Stimulated activated CD4-positive, alpha-beta T cell treated with anti-CD3 and anti-CD28 coated beads, Interleukin-15, amount 100 ng/mL, for 24 hours (primary cell): ENCODE measurements at regions not wholly inside any gene's neighbourhood (a gene's known extent, or its start where the extent isn't known, plus 50 kb on each side); places are given as distances from the start of the nearest gene placed in this dataset.

Experiments used
- DNase-seq: peaks from one replicate; pipeline ENCODE4 v3.0.0-alpha.2; 2020

DNA sequence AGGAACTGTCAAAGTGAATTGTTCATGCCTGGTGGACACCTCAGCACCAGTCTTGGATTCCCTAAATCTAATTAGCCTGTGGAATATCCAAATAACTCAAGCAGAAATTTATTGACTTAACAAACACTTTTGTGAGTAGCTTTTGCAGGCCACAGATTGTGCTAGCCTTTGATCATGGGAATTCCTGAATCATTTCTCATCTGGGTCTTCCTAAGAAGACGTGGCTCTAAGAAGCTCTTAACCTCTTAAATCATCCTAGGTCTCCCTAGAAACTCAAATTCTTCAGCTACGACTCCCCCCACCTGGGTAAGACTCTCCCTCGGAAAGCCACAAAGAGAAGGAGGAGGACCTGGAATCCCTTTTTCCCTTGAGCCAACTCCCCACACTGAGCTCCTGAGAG, 53.8 kb upstream of the PSEN2 start:
- no peak for DNase-seq

DNA sequence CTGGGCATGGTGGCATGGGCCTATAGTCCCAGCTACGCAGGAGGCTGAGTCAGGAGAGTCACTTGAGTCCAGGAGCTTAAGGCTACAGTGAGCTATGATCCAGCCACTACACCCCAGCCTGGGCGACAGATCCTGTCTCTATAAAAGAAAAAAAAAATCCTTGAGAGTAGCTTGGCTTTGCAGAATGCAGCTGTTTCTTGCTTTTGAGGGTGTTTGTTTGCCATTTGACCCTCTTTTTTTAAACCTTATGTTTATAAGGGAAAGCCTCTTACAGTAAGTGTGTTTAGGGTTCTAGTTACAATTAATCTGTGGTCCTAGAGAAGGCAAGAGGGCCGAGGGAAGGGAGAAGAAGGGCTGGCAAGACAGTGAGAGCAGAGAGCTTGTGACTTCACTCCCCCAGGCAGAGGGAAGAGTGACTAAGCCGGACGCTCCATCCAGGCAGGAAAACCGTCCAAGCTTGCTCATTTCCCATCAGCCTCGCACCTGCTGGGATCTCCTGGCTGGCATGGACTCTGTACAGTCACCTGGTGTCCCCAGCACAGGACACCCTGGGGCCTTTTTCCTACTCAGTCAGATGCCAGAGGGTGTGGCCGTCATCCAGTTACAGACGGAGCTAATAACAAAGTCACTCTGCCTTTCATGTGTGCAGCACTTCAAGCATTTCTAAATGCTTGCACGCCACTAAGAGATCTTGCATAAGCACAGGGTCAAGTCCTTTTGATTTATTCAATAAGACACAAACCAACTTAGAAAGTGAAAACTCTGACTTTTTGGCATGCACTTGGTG, 55.5 kb upstream of the PSEN2 start:
- DNase-seq, result no peak

DNA sequence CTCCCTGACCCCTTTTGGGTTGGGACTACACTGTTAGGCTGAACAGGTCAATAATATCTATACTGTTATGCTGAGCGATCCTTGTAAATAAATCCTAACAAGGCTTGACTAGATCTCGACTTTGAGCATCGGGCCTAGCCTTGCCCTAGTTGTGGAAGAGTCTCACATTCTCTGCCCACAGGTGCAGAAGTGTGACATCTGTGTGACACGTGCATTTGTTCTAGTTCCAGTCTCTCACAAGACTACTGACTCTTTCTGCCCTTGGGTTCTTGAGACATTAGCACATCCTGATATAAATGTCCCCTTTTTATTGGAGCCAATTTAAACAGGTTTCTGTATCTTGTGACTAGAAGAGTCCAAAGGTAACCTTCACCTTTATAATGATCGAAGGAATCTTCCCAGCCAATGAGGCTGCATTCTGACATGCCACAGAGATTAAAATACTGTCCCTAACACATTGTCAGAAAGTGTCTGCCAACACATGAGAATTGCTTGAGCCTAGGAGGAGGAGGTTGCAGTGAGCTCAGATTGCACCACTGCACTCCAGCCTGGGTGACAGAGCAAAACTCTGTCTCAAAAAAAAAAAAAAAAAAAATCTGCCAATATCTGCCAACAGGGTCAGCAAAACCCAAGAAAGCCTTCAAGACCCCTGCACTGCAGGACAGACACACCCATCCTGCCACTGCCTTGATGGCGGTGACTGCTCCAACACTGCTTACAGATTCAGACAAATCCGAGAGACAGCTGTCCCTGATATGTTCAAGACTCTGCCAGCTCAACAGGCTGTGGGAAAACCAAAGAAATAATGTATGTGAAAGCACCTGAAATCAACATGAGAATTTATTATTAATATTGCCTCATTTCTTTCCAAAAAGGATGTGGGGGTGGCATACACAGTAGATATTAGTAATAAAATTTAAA, 56.5 kb upstream of the PSEN2 start:
- no peak for DNase-seq

DNA sequence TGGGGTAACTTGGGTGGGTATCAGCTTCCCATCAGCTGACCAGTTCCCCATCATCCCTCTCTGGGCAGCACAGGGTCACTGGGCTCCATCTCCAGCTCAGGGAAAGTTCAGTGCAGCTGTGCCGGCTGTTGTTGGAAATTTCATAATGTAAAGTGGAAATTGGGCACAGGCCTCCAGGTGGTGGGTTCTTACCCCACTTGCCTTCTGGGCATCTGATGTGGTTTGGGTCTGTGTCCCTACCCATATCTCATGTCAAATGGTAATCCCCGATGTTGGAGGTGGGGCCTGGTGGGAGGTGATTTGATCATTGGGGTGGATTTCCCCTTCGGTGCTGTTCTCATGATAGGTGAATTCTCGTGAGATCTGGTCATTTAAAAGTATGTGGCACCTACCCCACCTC, 59.7 kb upstream of the PSEN2 start:
- no peak for DNase-seq

DNA sequence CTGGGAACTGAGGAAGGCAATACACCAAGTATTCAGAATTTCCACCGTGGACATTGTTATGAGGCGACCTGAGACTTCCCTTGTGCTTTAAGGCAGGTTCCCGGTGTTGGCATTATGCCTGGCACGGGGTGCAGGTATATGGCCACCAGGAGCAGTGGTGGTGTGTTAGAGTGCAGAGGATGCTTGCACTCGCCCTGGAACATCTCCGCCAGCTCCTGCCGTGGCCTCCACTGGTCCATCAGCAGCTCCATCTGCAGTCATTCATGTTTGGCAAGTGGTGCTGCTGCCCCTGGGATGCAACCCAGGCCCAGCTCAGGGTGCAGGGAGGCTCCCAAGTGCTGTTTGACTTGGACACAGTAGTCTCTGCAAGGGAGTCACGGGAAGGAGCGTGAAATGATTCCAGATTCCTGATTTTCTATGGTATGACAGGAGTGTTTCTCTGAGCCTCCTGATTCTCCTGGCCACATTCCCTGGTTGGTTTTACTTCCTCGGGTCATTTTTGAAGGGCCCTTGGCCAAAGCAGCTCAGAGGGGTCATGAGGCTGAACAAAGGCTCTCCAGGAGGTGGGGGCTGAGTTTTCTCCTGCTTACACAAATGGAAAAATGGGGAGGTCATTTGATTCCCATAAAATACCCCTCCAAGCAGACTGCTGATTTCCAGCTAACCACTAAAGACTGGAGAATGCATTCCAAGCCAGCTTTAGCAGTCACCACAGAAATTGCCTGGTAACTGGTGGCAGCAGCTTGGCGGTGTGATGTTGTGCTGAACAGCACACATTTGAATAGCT, 60.4 kb upstream of the PSEN2 start:
- no peak for DNase-seq

DNA sequence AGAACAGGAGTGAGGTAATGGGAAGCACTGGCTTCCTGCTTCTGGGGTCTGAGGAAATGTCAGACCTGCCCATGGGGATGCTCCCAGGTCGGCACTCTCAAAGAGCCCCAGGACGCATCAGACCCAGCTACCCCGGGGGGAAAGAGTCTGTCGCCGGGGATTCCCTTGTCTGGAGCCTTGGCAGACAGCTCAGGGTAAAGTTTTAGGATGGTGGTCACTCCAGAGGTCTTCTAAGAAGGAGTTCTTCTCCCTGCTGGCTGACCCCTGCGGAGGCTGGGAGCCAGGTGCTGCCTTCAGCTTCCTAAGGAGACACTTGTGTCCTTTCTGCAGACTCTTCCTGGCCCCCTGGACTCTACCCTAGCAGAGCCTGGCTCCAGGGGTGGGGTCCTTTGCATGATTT, 61.9 kb upstream of the PSEN2 start:
- DNase-seq, result no peak

DNA sequence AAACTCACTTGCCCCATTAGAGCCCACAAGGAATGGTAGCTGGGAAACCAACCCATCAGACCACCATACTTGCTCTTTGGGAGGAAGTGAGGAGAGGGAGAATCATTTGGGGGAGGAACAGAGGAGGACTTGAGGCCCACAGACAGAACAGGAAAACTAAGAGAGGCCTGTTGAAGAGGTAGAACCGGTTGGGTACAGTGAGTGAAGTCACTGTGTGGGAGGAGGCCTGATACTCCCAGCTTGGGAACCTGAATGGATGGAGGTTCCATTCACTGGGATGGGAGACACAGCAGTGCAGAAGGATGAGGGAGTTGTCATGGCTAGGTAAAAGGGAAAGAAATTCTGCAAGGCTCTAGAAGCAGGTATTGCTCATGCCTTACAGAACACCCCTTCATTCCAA, 63.4 kb upstream of the PSEN2 start:
- DNase-seq, result no peak

DNA sequence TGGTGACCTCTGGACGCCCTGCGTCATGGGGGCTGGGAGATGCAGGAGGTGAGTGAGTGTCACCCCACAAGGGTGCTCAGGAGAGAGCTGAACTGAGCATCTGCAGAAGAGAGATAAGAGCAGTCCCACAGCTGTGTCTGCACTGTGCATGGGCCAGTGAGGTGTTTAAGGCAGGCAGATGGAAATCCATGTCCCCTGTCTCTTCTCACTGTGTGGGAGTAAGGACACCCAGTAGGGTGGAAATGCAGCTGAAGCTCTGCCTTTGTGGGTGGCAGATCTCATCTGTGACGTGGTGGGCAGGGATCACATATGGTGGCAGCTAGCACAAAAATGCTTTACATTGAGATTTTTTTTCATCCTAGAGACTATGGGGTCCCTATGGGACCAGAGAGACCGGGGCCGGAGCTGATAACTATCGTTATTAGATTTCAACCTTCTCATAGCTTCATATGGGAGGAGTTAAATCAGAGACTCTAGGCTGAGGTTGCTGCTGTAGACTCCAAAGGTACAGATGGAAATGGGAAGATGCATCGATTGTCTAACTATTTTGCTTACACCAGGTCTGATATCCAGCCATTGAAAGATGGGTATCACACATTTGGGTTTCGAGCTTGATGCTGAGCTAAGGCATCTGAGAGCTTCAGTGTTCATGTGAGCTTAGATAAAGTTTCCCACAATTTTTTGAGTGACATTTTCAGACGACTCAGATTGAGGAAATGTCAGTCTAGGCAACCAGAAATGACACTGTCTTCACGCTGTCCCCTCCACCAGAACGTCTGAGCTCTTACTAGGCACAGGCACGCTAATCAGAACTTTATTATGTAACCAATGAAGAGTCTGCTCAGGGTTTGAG, 65.3 kb upstream of the PSEN2 start:
- DNase-seq, result no peak

DNA sequence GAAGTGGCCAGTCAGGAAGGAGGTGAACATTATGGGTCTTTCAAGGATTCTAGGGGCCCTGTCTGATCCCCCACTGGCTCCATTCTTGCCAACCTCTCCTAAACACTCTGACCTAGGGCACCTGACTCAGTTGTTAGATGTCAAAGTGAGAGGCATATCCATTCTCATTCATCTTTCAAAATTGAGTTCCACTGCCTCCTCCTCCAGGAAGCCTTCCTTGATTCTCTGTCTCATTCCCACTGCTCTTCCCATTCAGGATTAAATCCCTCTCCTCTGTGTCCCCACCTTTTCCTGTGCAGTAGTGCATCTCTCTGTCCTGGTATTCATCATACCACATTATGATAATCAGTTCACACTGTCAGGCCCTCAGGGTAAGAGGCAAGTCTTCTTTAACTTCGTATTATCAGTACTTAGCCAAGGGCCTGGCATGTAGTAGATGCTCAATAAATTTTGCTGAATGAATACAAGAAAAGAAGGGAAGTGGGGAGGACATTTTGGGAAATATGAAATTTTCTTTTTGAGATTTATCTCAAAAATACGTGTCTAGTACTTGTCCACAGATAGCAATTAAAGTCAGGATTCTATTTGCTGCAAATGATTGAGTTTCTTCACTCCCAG, 61.8 kb upstream of the ITPKB start:
- no peak for DNase-seq

DNA sequence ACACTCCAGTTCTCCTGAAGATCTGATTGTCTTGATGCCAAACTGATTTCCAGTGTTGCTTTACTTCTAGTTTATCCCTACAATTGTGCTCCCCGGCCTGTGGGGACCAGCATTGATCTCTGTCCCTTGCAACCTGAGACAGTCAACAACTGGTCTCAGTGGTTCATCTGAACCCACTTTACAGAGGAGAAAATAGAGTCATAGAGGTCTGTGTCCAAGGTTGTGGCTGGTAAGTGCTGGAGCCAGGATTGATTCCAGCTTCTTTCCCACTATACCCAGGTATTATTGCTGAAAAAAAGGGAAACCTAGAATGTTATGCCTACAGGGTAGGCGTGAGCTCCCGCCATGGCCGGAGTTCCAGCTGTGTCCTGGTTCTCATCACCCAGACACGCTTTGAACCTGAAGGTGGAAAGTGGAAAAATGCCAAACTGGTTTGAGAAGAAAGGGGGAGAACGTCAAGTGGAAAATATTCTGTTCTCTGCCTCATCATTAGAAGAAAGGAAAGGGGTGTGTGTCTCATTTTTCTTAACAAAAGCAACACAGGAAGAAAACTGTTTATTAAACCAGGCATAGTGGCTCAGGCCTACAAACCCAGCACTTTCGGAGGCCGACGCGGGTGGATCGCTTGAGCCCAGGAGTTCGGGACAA, 60.7 kb upstream of the ITPKB start:
- DNase-seq, result peak; percentile 11

DNA sequence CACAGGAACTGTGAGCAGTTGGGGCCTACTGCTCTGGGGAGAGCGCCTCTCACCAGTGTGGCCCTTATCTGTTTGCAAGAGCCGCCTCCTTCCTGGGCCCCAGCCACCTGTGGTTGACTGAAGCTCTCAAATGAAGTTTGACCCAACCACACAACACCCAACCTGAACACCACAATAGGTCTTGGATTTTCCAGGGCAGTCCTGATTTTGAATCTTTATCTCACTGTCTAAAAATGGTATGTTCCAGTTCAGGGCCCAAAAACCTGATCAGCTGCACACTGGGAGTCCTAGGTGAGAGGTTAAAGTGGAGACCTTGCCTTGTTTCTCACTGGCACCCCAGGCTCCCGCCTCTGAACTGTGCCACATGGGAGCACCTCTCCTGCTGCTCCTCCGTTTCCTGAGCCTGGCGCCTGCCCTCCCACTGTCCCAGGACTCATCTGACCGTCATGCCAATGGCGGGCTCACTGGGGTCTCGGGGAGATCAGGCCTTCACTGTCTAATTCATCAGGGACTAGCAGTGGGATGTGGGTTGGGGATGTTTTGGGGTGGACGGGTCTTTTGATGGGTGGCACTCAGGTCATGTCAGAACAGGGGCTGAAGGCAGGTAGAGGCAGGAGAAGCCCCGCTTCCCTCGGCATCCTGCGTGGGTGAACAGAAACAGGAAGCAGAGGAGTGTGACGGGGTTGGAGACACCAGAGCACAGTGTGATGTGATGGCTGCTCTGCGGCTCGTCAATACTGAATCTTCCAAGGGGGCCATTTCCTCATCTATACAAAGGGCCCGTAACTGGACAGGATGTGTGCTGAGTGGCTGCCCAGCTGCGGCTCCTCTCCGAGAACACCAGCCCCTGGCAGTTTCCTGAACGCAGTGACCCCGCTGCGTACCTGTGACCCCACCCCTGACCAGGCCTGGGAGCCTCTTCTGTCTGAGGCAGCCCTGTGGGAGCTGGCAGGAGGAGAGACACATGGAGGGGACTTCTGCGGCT, 59.6 kb upstream of the ITPKB start:
- DNase-seq, result peak; percentile 83

DNA sequence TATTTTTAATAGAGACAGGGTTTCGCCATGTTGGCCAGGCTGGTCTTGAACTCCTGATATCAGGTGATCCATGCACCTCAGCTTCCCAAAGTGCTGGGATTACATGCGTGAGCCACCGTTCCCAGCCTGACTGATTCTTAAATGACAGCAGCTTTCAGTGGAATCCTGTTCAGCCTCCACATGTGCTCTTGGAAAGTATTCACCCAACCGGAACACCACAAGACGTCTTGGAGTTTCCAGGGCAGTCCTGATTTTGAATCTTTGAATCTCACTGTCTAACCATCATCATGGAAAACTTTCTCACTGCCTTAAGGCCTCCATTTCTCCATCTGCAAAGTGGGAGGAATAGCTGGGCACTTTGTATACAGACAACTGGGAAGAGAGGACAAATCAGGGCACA, 58.1 kb upstream of the ITPKB start:
- DNase-seq, result no peak

DNA sequence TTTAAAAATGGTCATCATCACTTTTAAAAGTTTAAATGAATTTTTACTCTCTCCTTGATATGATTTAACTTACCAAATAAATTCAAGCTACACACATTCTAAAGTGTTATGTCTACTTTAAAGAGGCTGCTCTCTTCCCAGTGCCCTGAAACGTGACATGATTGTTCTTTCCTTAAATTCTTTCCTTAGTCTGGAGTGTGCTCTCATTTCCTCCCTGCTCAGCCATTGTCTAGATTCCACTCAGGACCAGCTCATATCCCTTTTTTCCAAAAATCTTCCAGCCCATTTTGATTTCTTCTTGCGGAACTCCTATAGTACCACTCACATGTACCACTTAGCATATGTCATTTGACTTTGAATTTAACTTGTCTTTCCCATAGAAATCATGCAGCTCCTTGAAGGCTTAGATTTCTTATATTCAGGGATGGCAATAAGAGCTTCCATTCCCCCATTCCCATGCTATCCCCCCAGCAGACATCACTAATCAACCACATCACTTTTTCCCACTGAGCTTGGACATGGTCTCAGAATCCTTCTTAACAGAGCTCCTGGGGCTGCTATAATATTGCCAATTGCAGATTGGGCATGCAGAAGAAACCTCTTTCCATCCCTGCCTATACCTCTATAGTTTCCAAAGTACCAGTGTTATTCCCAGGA, 54.7 kb upstream of the ITPKB start:
- no peak for DNase-seq

DNA sequence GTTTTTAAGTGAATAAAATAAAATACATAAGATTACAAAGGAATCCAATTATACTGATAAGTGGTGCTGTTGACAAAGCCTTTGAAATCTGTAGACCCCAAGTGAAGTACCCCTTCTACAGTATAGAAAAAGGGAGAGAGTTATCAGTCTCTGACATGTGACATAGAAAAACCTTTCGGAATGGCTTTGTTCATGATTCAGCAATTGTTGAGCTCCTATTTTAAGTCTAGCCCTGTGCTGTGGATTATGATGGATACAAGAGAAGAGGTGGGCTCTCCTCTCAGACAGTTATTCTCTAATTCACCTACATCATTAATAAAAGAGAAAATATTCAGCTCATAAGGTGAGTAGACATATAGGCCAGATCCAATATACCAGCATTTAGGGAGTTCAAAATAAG, 53.3 kb upstream of the ITPKB start:
- DNase-seq, result no peak

DNA sequence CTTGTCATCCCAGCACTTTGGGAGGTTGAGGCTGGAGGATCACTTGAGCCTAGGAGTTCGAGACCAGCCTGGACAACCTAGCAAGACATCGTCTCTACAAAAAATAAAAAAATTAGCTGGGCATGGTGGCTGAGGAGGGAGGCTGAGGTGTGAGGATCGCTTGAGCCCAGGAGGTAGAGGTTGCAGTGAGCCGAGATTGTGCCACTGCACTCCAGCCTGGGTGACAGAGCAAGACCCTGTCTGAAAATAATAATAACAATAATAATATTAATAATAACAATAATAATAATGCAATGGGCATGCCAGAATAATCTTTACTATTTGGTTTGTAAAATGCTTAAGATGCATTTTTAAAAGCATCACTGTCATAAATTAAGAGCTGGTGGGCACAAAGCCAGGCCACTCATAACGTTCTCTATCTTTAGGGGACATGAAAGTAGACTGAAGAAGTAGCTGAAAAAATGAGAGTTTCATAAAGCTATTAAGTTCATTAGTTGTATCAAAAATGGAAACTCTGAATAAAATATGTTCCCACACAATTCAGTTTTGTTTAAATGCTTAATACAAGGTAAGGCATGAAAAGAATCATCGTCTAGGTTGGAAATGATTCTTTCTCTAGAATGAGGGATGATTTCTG, 51.6 kb upstream of the ITPKB start:
- peak; percentile 47 for DNase-seq

DNA sequence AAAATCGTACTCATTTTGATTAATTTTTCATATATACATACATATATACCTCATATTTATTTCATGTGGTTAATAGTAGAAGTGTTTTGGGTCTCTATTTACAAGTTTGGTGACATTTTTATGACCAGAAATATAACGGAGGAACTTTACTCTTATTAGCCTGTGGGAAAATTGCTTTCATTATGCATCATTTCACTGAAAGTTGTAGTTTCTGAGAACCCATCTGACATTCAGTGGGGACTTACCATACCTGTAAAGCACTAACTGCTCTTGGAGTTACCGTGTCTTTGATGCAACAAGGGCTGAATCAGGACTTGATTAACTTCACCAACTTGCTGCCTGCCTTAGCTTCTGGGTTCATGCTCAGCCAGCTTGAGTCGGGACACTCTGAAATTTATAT, 49.9 kb upstream of the ITPKB start:
- DNase-seq, result no peak
